HCT116 (cell line): ENCODE measurements at regions not wholly inside any gene's neighbourhood (a gene's known extent, or its start where the extent isn't known, plus 50 kb on each side); places are given as distances from the start of the nearest gene placed in this dataset.

Source experiments
- ATAC-seq: fragments of 200-7000 bp; cut with Tn5 transposase; 2 replicates; pipeline ENCODE4 v1.9.1; 2020; ENCODE audit warnings: mild to moderate bottlenecking, moderate library complexity
- BruUV-seq: library from RNA; stranded (reverse); fragments of 400-500 nt; replicated peaks from 2 replicates; lab custom pipeline; 2021; lab: Mats Ljungman, UMichigan
- CTCF ChIA-PET: fragments of 300-600 bp; sonication (Branson Sonifier 250); formaldehyde crosslinking; loops from one replicate; lab custom pipeline; 2021; ENCODE audit warnings: antibody characterized with exemption; lab: Charles Lee
- POLR2A ChIA-PET: fragments of 300-600, 350-600 bp; sonication (Branson Sonifier 250); formaldehyde crosslinking; loops from one replicate; lab custom pipeline; 2021; ENCODE audit warnings: antibody characterized with exemption; lab: Charles Lee
- RAD21 ChIA-PET, 2 experiments: fragments of 300-600 bp; sonication (Branson Sonifier 250); formaldehyde crosslinking; loops; one replicate each; lab custom pipeline; 2023; ENCODE audit warnings: low total read pairs in 2 of 2; ENCODE audit not compliant: uncharacterized antibody in 2 of 2, unreplicated experiment in 2 of 2, low non-redundant PET in 1 of 2; lab: Charles Lee
- DNase-seq: peaks from one replicate; pipeline ENCODE4 v3.0.0-alpha.2; 2010; ENCODE audit warnings: low read depth, low spot score
- H2AFZ ChIP-seq: fragments of 200-600 bp; shearing (Covaris generic), sonication (generic); 2 replicates; pipeline ENCODE4 v1.6.1; 2017; ENCODE audit warnings: low read depth, mixed run types, mixed read lengths, antibody characterized with exemption, low read length; ENCODE audit not compliant: poor library complexity, severe bottlenecking
- H3K27ac ChIP-seq: 2 replicates; pipeline ENCODE4 v1.5.1; 2012; ENCODE audit warnings: low read depth, low read length
- H3K27me3 ChIP-seq: fragments of 200-600 bp; sonication (generic); 2 replicates; pipeline ENCODE4 v1.6.1; 2016; ENCODE audit warnings: mixed run types, low read length, mixed read lengths; ENCODE audit not compliant: insufficient read depth
- H3K36me3 ChIP-seq, 2 experiments: fragments of 200-500 bp in 1 of 2; fragments of 200-600 bp in 1 of 2; sonication (Bioruptor generic) in 1 of 2; sonication (generic) in 1 of 2; 2 replicates each; pipeline versions ENCODE4 v1.5.1 to v1.6.1; 2014 to 2016; ENCODE audit warnings: low read length in 2 of 2, inconsistent platforms in 1 of 2, mixed read lengths in 1 of 2, mixed run types in 1 of 2; ENCODE audit not compliant: insufficient read depth in 2 of 2, control insufficient read depth in 1 of 2
- H3K4me1 ChIP-seq, 2 experiments: fragments of 200-600 bp in 1 of 2; sonication (generic) in 1 of 2; 2 replicates each; pipeline versions ENCODE4 v1.5.1 to v1.6.1; 2012 to 2017; ENCODE audit warnings: low read length in 2 of 2, inconsistent platforms in 1 of 2, mild to moderate bottlenecking in 1 of 2, mixed read lengths in 1 of 2, mixed run types in 1 of 2, moderate library complexity in 1 of 2; ENCODE audit not compliant: insufficient read depth in 2 of 2, control insufficient read depth in 1 of 2
- H3K4me2 ChIP-seq: fragments of 200-600 bp; sonication (generic); 2 replicates; pipeline ENCODE4 v1.6.1; 2017; ENCODE audit warnings: mixed run types, low read length, mixed read lengths
- H3K4me3 ChIP-seq, 2 experiments: fragments of 200-600 bp in 1 of 2; sonication (generic) in 1 of 2; replicated peaks in 1 of 2; 2 replicates each; pipeline ENCODE4 v1.5.1; 2011 to 2016; ENCODE audit warnings: low read length in 2 of 2, control low read depth in 1 of 2, low read depth in 1 of 2, mild to moderate bottlenecking in 1 of 2, mixed read lengths in 1 of 2, mixed run types in 1 of 2
- H3K79me2 ChIP-seq: fragments of 200-600 bp; sonication (generic); 2 replicates; pipeline ENCODE4 v1.6.1; 2017; ENCODE audit warnings: mild to moderate bottlenecking, mixed run types, low read length, moderate library complexity, mixed read lengths; ENCODE audit not compliant: insufficient read depth
- H3K9ac ChIP-seq: fragments of 200-600 bp; sonication (generic); 2 replicates; pipeline ENCODE4 v1.6.1; 2016; ENCODE audit warnings: low read length, mixed read lengths
- H3K9me2 ChIP-seq: fragments of 200-600 bp; sonication (generic), shearing (Covaris generic); 2 replicates; pipeline ENCODE4 v1.6.1; 2017; ENCODE audit warnings: mixed run types, mild to moderate bottlenecking, moderate library complexity; ENCODE audit not compliant: insufficient read depth
- H3K9me3 ChIP-seq, 2 experiments: fragments of 200-500 bp in 1 of 2; fragments of 200-600 bp in 1 of 2; sonication (Bioruptor generic) in 1 of 2; sonication (generic) in 1 of 2; 2 replicates each; pipeline ENCODE4 v1.6.1; 2014 to 2017; ENCODE audit warnings: low read length in 2 of 2, mixed read lengths in 2 of 2, inconsistent platforms in 1 of 2, low read depth in 1 of 2, mild to moderate bottlenecking in 1 of 2, mixed run types in 1 of 2, moderate library complexity in 1 of 2; ENCODE audit not compliant: control insufficient read depth in 1 of 2, insufficient read depth in 1 of 2
- H4K20me1 ChIP-seq: fragments of 200-600 bp; sonication (generic), shearing (Covaris generic); 2 replicates; pipeline ENCODE4 v1.6.1; 2017; ENCODE audit warnings: mixed run types, mild to moderate bottlenecking, moderate library complexity; ENCODE audit not compliant: insufficient read depth
- CTCF ChIP-seq, 3 experiments: fragments of 200-600 bp in 1 of 3; sonication (generic) in 1 of 3; IDR thresholded peaks in 2 of 3; conservative IDR thresholded peaks in 1 of 3; 2 replicates each; pipeline ENCODE4 v1.5.1; 2012 to 2017; ENCODE audit warnings: low read depth in 2 of 3, low read length in 2 of 3, antibody characterized with exemption in 1 of 3, borderline replicate concordance in 1 of 3, control low read depth in 1 of 3, mild to moderate bottlenecking in 1 of 3, mixed read lengths in 1 of 3, mixed run types in 1 of 3, moderate library complexity in 1 of 3; ENCODE audit not compliant: insufficient read depth in 1 of 3
- ELF1 ChIP-seq: IDR thresholded peaks from 2 replicates; pipeline ENCODE4 v1.6.1; 2012; ENCODE audit warnings: low read depth, borderline replicate concordance
- JUND ChIP-seq: IDR thresholded peaks from 2 replicates; pipeline ENCODE4 v1.6.1; 2012
- POLR2A ChIP-seq: IDR thresholded peaks from 2 replicates; pipeline ENCODE4 v1.7.0; 2011; ENCODE audit warnings: borderline replicate concordance; ENCODE audit not compliant: insufficient read depth, insufficient read length; ENCODE audit errors: extremely low read depth
- RAD21 ChIP-seq: IDR thresholded peaks from 2 replicates; pipeline ENCODE4 v1.6.1; 2012; ENCODE audit warnings: low read depth, mild to moderate bottlenecking
- SIN3A ChIP-seq: IDR thresholded peaks from 2 replicates; pipeline ENCODE4 v1.6.1; 2012; ENCODE audit warnings: low read depth
- SP1 ChIP-seq: IDR thresholded peaks from 2 replicates; pipeline ENCODE4 v1.6.1; 2012; ENCODE audit warnings: low read depth
- SRF ChIP-seq: IDR thresholded peaks from 2 replicates; pipeline ENCODE4 v1.6.1; 2012; ENCODE audit warnings: low read depth
- TCF7L2 ChIP-seq: IDR thresholded peaks from 2 replicates; pipeline ENCODE4 v1.7.0; 2011; ENCODE audit warnings: borderline replicate concordance, inconsistent platforms; ENCODE audit not compliant: insufficient read depth, insufficient read length; ENCODE audit errors: extremely low read depth
- YY1 ChIP-seq: IDR thresholded peaks from 2 replicates; pipeline ENCODE4 v1.6.1; 2011; ENCODE audit warnings: low read length, low read depth, moderate library complexity, mild to moderate bottlenecking; ENCODE audit not compliant: insufficient replicate concordance; ENCODE audit errors: extremely low read depth
- ZBTB33 ChIP-seq: IDR thresholded peaks from 2 replicates; pipeline ENCODE4 v1.6.1; 2011; ENCODE audit warnings: mild to moderate bottlenecking, low read length, moderate library complexity; ENCODE audit not compliant: insufficient replicate concordance; ENCODE audit errors: extremely low read depth
- ZFX ChIP-seq: fragments of 450-650 bp; IDR thresholded peaks from 2 replicates; pipeline ENCODE4 v1.6.1; 2017
- ZNF274 ChIP-seq: fragments of 200-500 bp; sonication (Bioruptor generic); IDR thresholded peaks from 2 replicates; pipeline ENCODE4 v1.6.1; 2014; ENCODE audit warnings: mild to moderate bottlenecking, low read depth, low read length, inconsistent platforms
- intact Hi-C: fragments of 100-400 bp; cut with micrococcal nuclease; formaldehyde crosslinking; loops from 2 replicates; pipeline ENCODE4 v1.10.0; 2022

- BruUV-seq: no TSS peak
- H3K4me2 ChIP-seq: no peak overlapping the region
- CTCF ChIA-PET: no interaction called here
- RAD21 ChIA-PET: no interaction called here
- no peaks in the 10 kb centered on the region for H4K20me1 ChIP-seq
- no peaks in the 10 kb centered on the region for H3K9me3 ChIP-seq
- no peak for DNase-seq
- no peaks in the 10 kb centered on the region for H3K27me3 ChIP-seq
- no peak overlapping the region for H3K9ac ChIP-seq
- H3K4me3 ChIP-seq: no peak overlapping the region
- no peak overlapping the region for H3K27ac ChIP-seq
- no peaks in the 10 kb centered on the region; a peak in 1 of 4 replicates for H3K4me1 ChIP-seq
- intact Hi-C loops: no loop called here
- TF ChIP-seq TCF7L2 (no peak), POLR2A (no peak), CTCF (IDR thresholded peaks at IDR 0.05 in 2 of 3, conservative IDR thresholded peaks at IDR 0.05 in 1 of 3; ENCODE audit: borderline replicate concordance in 1 of 3, insufficient read depth in 1 of 3, low read depth in 2 of 3, low read length in 2 of 3) (no peak), YY1 (no peak), SP1 (no peak)
- no peak for ATAC-seq
- POLR2A ChIA-PET: no interaction called here
- H3K36me3 ChIP-seq: no peaks in the 10 kb centered on the region
- H2AFZ ChIP-seq: no peak overlapping the region
- no peaks in the 10 kb centered on the region for H3K9me2 ChIP-seq
- H3K79me2 ChIP-seq: no peaks in the 10 kb centered on the region
These were observed 241.5 kb downstream of the FOXD2 start for GRCh38 chr1:47679301-47679791.

- POLR2A ChIA-PET: no interaction called here
- DNase-seq: no peak
- CTCF ChIA-PET: no interaction called here
- no peak for TF ChIP-seq SIN3A
- no peak for TF ChIP-seq JUND
- no peak for TF ChIP-seq SRF
- no peak for TF ChIP-seq CTCF (IDR thresholded peaks at IDR 0.05 in 2 of 3, conservative IDR thresholded peaks at IDR 0.05 in 1 of 3; ENCODE audit: borderline replicate concordance in 1 of 3, insufficient read depth in 1 of 3, low read depth in 2 of 3, low read length in 2 of 3)
- TF ChIP-seq ZBTB33: no peak
- no peak for TF ChIP-seq ZFX
- TF ChIP-seq TCF7L2: no peak
- no peak for TF ChIP-seq ELF1
- no peak for TF ChIP-seq YY1
- TF ChIP-seq ZNF274: no peak
- TF ChIP-seq RAD21: no peak
- TF ChIP-seq SP1: no peak
These were observed 242.0 kb downstream of the FOXD2 start for GRCh38 chr1:47679826-47680225.

More at GRCh38 chr1:47679826-47680225, 242.0 kb downstream of the FOXD2 start:
- Histone ChIP-seq H3K27me3 (no peaks in the 10 kb centered on the region), H3K27ac (no peak overlapping the region), H3K4me3 (no peak overlapping the region), H3K36me3 (no peaks in the 10 kb centered on the region), H3K9ac (no peak overlapping the region), H3K9me2 (no peaks in the 10 kb centered on the region), H3K9me3 (no peaks in the 10 kb centered on the region), H2AFZ (no peak overlapping the region), H3K4me1 (peaks cover 0 to 5% of the 10 kb centered on the region in 2 experiments; a peak in 2 of 4 replicates), H3K4me2 (no peak overlapping the region), H3K79me2 (no peaks in the 10 kb centered on the region), H4K20me1 (no peaks in the 10 kb centered on the region)
- no peak for ATAC-seq
- no TSS peak for BruUV-seq
- RAD21 ChIA-PET: no interaction called here
- intact Hi-C loops: no loop called here
